ENCODE measurements at regions not wholly inside any gene's neighbourhood (a gene's known extent, or its start where the extent isn't known, plus 50 kb on each side); places are given as distances from the start of the nearest gene placed in this dataset.

DNA sequence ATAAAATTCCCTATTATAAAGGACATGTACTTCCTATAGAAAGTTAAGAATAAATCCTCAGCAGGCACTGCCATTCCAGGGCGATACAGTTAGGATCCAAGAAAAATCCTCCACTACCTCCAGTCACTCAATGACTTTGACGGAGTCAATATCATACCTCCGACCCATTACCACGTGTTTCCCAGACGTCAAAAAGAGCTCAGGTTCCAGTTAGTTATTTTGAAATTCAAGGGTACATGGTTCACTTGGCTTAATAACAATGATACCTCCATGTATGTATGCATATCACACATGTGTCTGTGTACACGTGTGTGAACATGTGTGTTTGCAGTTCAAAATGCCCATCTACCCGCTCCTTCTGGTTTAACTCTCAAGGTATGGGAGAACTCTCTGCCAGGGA, 189.2 kb downstream of the SHANK2 start:
- Histone ChIP-seq H3K27me3 (replicated peaks in 1 of 4; ENCODE audit: control insufficient read depth in 3 of 4, extremely low read depth in 1 of 4, insufficient read depth in 3 of 4, low read length in 3 of 4) (no peaks in the 10 kb centered on the region), H3K18ac (ENCODE audit: extremely low read depth, low read length) (no peak overlapping the region), H2BK5ac (ENCODE audit: low read depth, low read length) (no peak overlapping the region), H2BK12ac (ENCODE audit: low read depth, low read length) (no peak overlapping the region), H2AFZ (ENCODE audit: low read length) (no peak overlapping the region), H4K5ac (ENCODE audit: insufficient read length, low read depth, low read length) (no peak overlapping the region), H3K23ac (ENCODE audit: insufficient read length) (no peak overlapping the region), H3K9ac (replicated peaks in 1 of 4; ENCODE audit: extremely low read depth in 1 of 4, low read depth in 3 of 4, low read length in 3 of 4) (no peak overlapping the region), H4K91ac (replicated peaks; ENCODE audit: insufficient read length, low read length) (no peak overlapping the region), H3K56ac (replicated peaks; ENCODE audit: insufficient read length, low read depth, low read length) (no peak overlapping the region), H3K9me3 (ENCODE audit: insufficient read depth in 2 of 2, low read depth in 1 of 2, low read length in 1 of 2) (no peaks in the 10 kb centered on the region), H4K8ac (ENCODE audit: extremely low read depth, insufficient read depth, low read length) (no peak overlapping the region), H2BK20ac (ENCODE audit: low read length) (no peak overlapping the region), H3K4me3 (ENCODE audit: extremely low read depth in 1 of 4, insufficient read depth in 2 of 4, low read depth in 3 of 4, low read length in 4 of 4) (no peak overlapping the region), H2BK120ac (replicated peaks; ENCODE audit: low read depth, low read length) (no peak overlapping the region), H2AK5ac (ENCODE audit: low read depth, low read length) (no peak overlapping the region), H3K36me3 (ENCODE audit: control insufficient read depth in 2 of 4, insufficient read depth in 4 of 4, low read length in 3 of 4) (no peaks in the 10 kb centered on the region; a peak in 1 of 8 replicates), H3K4me1 (replicated peaks in 1 of 4; ENCODE audit: control insufficient read depth in 3 of 4, insufficient read depth in 4 of 4, low read length in 3 of 4) (no peaks in the 10 kb centered on the region; a peak in 2 of 7 replicates), H3K23me2 (ENCODE audit: low read depth, low read length) (peaks cover 6% of the 10 kb centered on the region; the same call in 1 of the 2 replicates), H4K20me1 (replicated peaks in 1 of 2; ENCODE audit: control insufficient read depth in 1 of 2, insufficient read depth in 2 of 2, low read length in 2 of 2) (peaks cover 4 to 8% of the 10 kb centered on the region in 2 experiments), H3K79me2 (ENCODE audit: control insufficient read depth in 1 of 2, insufficient read depth in 2 of 2, low read length in 2 of 2) (no peaks in the 10 kb centered on the region; a peak in 1 of 4 replicates), H3K4me2 (ENCODE audit: insufficient read depth in 1 of 2, low read depth in 2 of 2, low read length in 2 of 2) (no peak overlapping the region), H2BK15ac (ENCODE audit: low read length) (no peak overlapping the region), H3K14ac (ENCODE audit: insufficient read length) (no peak overlapping the region), H3K4ac (replicated peaks; ENCODE audit: insufficient read length, low read depth, low read length) (no peak overlapping the region), H3K27ac (ENCODE audit: low read depth, low read length) (no peak overlapping the region), H3K79me1 (ENCODE audit: low read depth, low read length) (no peaks in the 10 kb centered on the region; the same call in 1 of the 2 replicates)
- FAIRE-seq (no peak), DNase-seq (ENCODE audit: low read depth in 1 of 2, low spot score in 2 of 2) (no peak)
- TF ChIP-seq, protein P1, sequence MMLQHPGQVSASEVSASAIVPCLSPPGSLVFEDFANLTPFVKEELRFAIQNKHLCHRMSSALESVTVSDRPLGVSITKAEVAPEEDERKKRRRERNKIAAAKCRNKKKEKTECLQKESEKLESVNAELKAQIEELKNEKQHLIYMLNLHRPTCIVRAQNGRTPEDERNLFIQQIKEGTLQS (IDR thresholded peaks at IDR 0.05; ENCODE audit: insufficient read depth, low read depth, low read length), result no peak
- TF ChIP-seq TEAD4 (IDR thresholded peaks at IDR 0.05; ENCODE audit: low read depth, low read length) (no peak), RXRA (IDR thresholded peaks at IDR 0.05; ENCODE audit: insufficient read depth, low read depth, low read length) (no peak), SIX5 (IDR thresholded peaks at IDR 0.05; ENCODE audit: low read depth, low read length) (no peak), TCF12 (IDR thresholded peaks at IDR 0.05; ENCODE audit: low read depth, low read length) (no peak), RNF2 (IDR thresholded peaks at IDR 0.05; ENCODE audit: borderline replicate concordance, low read depth, low read length, missing control alignments, poor library complexity, severe bottlenecking) (no peak)
- ChIA-PET POLR2A (ENCODE audit: partially characterized antibody) (no interaction called here), CTCF (ENCODE audit: partially characterized antibody) (interaction anchor here (0.6 kb wide), 2 partner anchors 17 to 570 kb away, joined by 3 read pairs; no protein-coding TSS in a partner anchor)
- WGBS, 2 experiments (ENCODE audit: extremely low coverage in 1 of 2, insufficient coverage in 1 of 2, insufficient read length in 1 of 2, insufficient replicate concordance in 2 of 2, low coverage in 1 of 2, low lambda C conversion rate in 2 of 2, missing lambda C conversion rate in 1 of 2), result 92% methylated on average over 7 of the region's 7 CpGs; no CpG with 5 or more reads in 1 of the 2 experiments

All from H1 (cell line).